ENCODE measurements at regions not wholly inside any gene's neighbourhood (a gene's known extent, or its start where the extent isn't known, plus 50 kb on each side); places are given as distances from the start of the nearest gene placed in this dataset.
"Not testable (repeated sequence)": the region's sequence is repeated elsewhere in the genome, so short reads cannot be mapped to it uniquely, and the experiment has no call there.

DNA sequence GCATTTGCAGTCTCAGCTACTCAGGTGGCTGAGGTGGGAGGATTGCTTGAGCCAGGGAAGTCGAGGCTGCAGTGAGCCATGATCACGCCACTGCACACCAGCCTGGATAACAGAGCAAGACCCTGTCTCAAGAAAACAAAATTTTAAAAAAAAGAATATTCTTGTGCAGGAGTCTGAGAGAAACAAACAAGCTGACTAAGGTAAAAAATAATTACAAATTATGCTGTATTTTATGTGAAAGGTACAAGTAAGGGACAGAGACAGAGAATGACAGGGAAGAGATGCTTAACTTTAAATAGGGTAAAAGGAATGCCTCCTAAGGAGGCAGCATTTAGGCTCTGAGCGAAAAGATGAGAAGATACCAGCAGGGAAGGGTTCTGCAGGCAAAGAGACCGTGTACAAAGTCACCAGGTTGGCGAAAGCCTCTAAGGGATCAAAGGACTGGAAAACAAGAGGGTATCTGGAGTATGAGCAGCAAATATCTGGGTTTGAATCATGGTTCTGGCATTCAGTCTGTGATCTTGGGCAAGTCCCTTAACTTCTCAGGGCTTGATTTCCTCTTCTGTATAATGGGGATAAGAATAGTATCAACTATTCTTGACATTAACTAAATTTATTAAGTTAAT is 106.2 kb upstream of the RHOBTB1 start:
- no peak overlapping the region for H3K4me3 ChIP-seq (ENCODE audit: low read depth, low read length)
- TF ChIP-seq, protein P1, sequence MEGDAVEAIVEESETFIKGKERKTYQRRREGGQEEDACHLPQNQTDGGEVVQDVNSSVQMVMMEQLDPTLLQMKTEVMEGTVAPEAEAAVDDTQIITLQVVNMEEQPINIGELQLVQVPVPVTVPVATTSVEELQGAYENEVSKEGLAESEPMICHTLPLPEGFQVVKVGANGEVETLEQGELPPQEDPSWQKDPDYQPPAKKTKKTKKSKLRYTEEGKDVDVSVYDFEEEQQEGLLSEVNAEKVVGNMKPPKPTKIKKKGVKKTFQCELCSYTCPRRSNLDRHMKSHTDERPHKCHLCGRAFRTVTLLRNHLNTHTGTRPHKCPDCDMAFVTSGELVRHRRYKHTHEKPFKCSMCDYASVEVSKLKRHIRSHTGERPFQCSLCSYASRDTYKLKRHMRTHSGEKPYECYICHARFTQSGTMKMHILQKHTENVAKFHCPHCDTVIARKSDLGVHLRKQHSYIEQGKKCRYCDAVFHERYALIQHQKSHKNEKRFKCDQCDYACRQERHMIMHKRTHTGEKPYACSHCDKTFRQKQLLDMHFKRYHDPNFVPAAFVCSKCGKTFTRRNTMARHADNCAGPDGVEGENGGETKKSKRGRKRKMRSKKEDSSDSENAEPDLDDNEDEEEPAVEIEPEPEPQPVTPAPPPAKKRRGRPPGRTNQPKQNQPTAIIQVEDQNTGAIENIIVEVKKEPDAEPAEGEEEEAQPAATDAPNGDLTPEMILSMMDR (IDR thresholded peaks at IDR 0.05; ENCODE audit: borderline replicate concordance, insufficient read depth, low read depth, low read length): no peak

DNA sequence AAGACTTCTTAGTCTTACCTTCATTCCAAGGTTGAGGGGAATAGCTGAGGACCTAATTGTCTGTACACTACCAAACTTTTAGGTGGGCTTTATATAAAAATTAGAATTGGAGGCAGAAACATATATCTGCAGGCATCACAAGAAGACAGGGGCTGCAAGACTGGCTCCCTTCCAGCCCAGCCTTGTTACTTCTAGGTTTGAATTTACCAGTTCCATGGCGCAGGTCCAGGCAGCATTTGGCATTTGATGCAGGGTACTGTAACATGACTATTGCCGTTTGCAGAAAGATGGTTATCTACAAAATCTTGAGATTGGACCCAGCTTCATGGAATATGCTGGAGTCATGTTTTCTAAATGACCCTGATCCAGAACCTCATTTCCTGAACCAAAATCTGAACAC is 105.4 kb upstream of the RHOBTB1 start:
- H3K4me3 ChIP-seq (ENCODE audit: low read depth, low read length): no peak overlapping the region
- TF ChIP-seq, protein P1 (IDR thresholded peaks at IDR 0.05; ENCODE audit: borderline replicate concordance, insufficient read depth, low read depth, low read length): no peak

DNA sequence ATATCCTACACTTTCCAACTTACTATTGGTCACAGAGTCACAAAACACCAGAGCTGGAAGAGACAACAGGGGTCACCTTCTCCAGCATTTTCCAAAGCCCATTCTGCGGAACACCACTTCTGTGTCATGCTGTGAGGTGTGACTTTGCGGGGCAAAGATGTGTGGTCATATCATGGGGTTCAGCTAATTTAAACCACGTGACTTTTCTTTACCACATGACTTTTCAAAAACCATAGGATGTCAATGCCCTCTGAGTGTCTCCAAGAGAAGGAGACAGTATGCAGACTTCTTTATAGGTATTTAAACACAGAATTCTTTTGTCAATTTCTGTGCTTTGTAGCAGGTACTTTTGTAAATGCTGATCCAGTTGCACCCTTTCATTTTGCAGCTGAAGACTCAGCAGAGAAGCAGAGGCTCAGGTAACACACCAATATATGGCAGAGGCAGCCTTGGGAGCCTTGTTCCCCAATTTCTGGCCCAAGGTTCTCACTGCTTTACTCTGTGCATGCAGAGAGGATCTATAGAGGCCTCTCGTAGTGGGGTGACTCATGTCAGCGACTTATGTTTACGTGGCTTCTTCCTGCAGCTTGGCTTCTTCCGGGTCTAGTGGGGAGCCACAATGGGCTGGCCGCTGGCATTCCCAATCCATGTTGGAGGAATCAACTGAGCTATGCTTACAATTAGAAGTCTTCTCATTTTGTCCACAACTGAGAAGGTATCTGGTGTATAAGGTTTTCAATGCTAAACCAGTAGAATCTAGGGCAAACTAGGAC is 104.0 kb upstream of the RHOBTB1 start:
- TF ChIP-seq, protein P1 (IDR thresholded peaks at IDR 0.05; ENCODE audit: borderline replicate concordance, insufficient read depth, low read depth, low read length): no peak
- no peak overlapping the region for H3K4me3 ChIP-seq (ENCODE audit: low read depth, low read length)

DNA sequence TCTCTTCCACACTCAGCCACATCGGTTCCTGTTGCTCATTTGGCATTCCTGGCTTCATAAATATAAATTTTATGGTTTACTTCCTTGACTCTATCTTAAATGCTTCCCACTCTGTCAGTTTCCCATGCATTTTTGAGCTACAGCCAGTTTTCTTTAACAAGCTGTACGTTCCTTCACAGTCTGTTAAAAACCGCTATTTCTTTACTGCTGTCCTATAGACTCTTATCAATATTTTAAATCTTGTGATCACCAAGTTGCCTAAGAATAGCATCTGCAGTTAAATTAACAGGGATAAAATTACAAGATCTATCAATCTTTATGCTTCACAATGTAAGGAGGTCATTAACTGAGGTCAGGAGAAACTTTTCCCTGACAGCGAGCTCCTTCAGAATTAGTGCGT is 103.1 kb upstream of the RHOBTB1 start:
- TF ChIP-seq, protein P1 (IDR thresholded peaks at IDR 0.05; ENCODE audit: borderline replicate concordance, insufficient read depth, low read depth, low read length): no peak
- H3K4me3 ChIP-seq (ENCODE audit: low read depth, low read length): no peak overlapping the region

DNA sequence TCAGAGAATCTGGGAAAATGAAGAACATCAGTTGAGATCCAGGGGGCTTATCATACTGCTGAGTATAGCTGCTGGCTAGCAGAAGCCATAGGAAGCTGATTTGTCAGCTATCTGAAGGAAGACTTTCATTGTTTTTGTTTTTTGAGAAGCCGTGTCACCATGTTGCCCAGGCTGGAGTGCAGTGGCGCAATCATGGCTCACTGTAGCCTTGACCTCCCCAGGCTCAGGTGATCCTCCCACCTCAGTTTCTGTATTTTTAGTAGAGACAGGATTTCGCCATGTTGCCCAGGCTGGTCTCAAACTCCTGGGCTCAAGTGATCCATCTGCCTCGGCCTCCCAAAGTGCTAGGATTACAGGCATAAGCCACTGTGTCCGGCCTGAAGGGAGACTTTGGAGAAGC is 101.5 kb upstream of the RHOBTB1 start:
- not testable (repeated sequence) for H3K4me3 ChIP-seq (ENCODE audit: low read depth, low read length)

DNA sequence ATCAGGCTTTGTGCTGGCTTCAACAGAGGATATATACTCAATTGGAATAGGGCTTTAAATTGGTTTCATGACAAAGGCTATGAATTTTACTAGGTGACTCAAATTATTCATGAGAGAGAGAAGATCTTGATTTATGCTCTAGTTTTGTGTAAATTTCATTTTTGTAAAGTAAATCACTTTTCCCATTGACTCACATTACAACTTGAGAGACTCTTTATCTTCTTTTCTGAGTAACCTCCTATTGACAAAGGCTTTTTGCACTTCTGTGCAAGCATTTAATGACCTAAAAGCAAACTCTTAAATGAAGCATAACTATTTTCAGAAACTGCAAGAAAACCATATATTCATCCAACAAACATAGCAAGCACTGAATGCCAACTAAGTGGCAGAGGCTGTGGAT is 98.5 kb upstream of the RHOBTB1 start:
- TF ChIP-seq, protein P1 (IDR thresholded peaks at IDR 0.05; ENCODE audit: borderline replicate concordance, insufficient read depth, low read depth, low read length): no peak
- no peak overlapping the region for H3K4me3 ChIP-seq (ENCODE audit: low read depth, low read length)

DNA sequence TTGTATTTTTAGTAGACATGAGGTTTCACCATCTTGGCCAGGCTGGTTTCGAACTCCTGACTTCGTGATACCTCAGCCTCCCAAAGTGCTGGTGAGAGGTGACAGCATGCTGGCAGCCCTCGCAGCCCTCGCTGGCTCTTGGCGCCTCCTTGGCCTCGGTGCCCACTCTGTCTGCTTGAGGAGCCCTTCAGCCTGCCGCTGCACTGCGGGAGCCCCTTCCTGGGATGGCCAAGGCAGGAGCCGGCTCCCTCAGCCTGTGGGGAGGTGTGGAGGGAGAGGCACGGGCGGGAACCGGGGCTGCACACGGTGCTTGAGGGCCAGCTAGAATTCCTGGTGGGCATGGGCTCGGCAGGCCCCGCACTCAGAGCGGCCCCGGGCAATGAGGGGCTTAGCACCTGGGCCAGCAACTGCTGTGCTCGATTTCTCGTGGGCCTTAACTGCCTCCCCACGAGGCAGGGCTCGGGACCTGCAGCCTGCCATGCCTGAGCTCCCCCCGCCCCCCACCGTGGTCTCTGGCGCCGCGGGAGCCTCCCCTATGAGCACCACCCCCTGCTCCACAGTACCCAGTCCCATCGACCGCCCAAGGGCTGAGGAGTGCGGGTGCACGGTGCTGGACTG is 96.5 kb upstream of the RHOBTB1 start:
- TF ChIP-seq, protein P1 (IDR thresholded peaks at IDR 0.05; ENCODE audit: borderline replicate concordance, insufficient read depth, low read depth, low read length): no peak

More for the DNA sequence above, 96.5 kb upstream of the RHOBTB1 start:
- no peak overlapping the region for H3K4me3 ChIP-seq (ENCODE audit: low read depth, low read length)

Data from GM12875 (cell line).